ENCODE measurements at regions not wholly inside any gene's neighbourhood (a gene's known extent, or its start where the extent isn't known, plus 50 kb on each side); places are given as distances from the start of the nearest gene placed in this dataset.

GRCh38 chr15:69917056-69917455 lies 180.7 kb downstream of the TLE3 start:
- TF ChIP-seq CTCF (IDR thresholded peaks at IDR 0.05) (no peak), POLR2A (IDR thresholded peaks at IDR 0.05) (no peak)

Data from thyroid gland (tissue), 4 donors.